Upper lobe of left lung (tissue), 4 donors: ENCODE measurements at regions not wholly inside any gene's neighbourhood (a gene's known extent, or its start where the extent isn't known, plus 50 kb on each side); places are given as distances from the start of the nearest gene placed in this dataset.

Experiments used
- CTCF ChIP-seq, 6 experiments: fragments of 450-650 bp in 4 of 6; fragments of 200-600 bp in 2 of 6; sonication (generic) in 2 of 6; IDR thresholded peaks; one replicate each; pipeline ENCODE4 v1.5.1; 2016 to 2019; ENCODE audit warnings: antibody characterized with exemption in 6 of 6
- EP300 ChIP-seq, 4 donors: sonication (generic); formaldehyde crosslinking; IDR thresholded peaks; one replicate each; pipeline ENCODE4 v1.5.1; 2017; ENCODE audit warnings: antibody characterized with exemption in 4 of 4, control low read depth in 2 of 4
- POLR2AphosphoS5 ChIP-seq, 2 donors: sonication (generic); formaldehyde crosslinking; IDR thresholded peaks; one replicate each; pipeline ENCODE4 v1.5.1; 2017; ENCODE audit warnings: antibody characterized with exemption in 2 of 2

- TF ChIP-seq CTCF (IDR thresholded peaks at IDR 0.05) (no peak), POLR2AphosphoS5 (IDR thresholded peaks at IDR 0.05) (no peak), EP300 (IDR thresholded peaks at IDR 0.05) (no peak)
Measured at GRCh38 chr6:163741342-163741741, 326.8 kb downstream of the QKI start.
